Fibroblast of pulmonary artery (primary cell): ENCODE measurements at regions not wholly inside any gene's neighbourhood (a gene's known extent, or its start where the extent isn't known, plus 50 kb on each side); places are given as distances from the start of the nearest gene placed in this dataset.

Source experiments
- DNase-seq: peaks from one replicate; pipeline ENCODE4 v3.0.0-alpha.2; 2010; ENCODE audit warnings: low read depth
- H3K4me3 ChIP-seq: replicated peaks from 2 replicates; pipeline ENCODE4 v1.5.1; 2011; ENCODE audit warnings: low read depth, mild to moderate bottlenecking, control low read depth, low read length, moderate library complexity
- CTCF ChIP-seq: IDR thresholded peaks from 2 replicates; pipeline ENCODE4 v1.5.1; 2011; ENCODE audit warnings: mild to moderate bottlenecking, control low read depth, low read length, inconsistent platforms; ENCODE audit errors: missing control alignments

DNA sequence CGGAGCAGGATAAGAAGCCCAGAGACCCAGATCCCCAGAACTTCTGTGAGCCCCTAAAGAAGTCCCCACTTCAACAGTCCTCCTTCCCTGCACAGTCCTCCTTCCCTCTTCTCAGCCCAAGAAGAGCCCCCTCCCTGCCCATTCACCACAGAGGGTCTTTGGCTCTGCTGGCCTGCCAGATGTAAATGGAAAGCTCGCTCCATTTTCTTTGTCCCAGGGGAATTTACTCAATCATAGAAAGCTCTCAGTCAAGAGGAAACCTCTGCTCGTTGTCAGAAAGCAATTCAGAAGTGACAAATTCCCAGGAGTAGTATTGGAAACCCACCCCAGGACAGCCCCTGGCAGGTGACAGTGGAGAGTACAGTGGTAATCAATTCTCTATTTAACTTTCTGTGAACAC, 105.5 kb upstream of the SMAD3 start:
- TF ChIP-seq CTCF, result no peak
- no peak for DNase-seq
- H3K4me3 ChIP-seq, result no peak overlapping the region

DNA sequence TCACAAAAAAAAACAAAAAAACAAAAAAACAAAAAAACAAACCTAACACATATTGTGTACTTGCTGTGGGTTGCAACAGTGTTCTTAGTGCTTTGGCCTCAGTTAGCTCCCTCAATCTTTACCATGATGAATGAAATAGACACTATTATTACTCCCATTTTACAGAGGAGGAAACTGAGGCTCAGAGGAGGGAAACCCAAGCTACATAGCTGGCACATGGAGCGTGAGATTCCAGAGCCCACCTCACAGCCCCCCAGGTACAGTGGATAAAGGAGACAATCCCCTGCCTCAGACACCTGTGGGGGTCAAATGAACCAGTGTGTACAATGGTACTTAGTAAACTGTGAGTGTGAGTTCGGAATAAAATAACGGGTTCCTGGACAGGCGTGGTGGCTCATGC, 104.9 kb upstream of the SMAD3 start:
- no peak overlapping the region for H3K4me3 ChIP-seq
- TF ChIP-seq CTCF, result no peak
- DNase-seq, result no peak

DNA sequence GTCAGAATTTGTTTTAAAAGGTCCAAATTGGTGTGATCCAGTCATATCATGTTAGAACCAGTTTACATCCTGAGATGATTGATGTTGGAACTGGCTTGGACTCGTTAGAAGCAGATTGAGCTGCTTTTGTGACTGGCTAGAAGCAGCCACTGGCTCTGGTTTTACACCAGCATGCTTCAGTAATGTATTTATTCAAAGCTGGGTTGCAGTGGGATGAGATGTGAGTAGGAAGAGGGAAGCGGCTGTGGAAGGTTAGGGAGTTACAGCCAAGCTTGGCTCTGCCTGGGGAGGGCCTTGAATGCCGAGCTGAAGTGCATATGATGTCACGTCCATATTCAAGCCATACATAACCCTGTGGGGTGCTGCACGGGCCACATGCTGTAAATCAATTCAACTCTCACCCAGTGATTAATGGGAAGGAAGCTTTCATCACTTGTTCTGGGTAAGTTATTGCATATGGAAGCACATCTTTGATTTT, 104.0 kb upstream of the SMAD3 start:
- no peak overlapping the region for H3K4me3 ChIP-seq
- TF ChIP-seq CTCF, result no peak
- DNase-seq, result peak; percentile 29

- no peak overlapping the region for H3K4me3 ChIP-seq
- DNase-seq, result no peak
- no peak for TF ChIP-seq CTCF
Measured at GRCh38 chr15:66961901-66962300, 103.5 kb upstream of the SMAD3 start.

DNA sequence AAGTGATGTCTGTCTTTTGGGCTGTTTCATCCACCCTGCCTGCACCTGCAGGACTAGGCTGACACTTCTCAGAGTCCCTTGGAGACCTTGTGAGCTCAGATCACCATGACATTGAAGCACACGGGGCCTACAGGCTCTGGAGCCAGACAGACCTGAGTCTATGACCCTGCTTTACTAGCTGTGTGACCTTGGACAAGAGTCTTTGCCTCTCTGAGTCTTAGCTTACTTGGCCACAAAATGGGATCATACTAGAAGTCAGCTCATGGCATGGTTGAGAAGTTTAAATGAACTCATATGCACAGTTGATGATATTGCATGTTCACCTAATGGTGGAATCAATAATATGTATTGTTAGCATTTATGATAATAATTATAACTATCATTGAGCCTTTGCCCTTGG, 102.9 kb upstream of the SMAD3 start:
- TF ChIP-seq CTCF, result no peak
- no peak overlapping the region for H3K4me3 ChIP-seq
- DNase-seq, result no peak

DNA sequence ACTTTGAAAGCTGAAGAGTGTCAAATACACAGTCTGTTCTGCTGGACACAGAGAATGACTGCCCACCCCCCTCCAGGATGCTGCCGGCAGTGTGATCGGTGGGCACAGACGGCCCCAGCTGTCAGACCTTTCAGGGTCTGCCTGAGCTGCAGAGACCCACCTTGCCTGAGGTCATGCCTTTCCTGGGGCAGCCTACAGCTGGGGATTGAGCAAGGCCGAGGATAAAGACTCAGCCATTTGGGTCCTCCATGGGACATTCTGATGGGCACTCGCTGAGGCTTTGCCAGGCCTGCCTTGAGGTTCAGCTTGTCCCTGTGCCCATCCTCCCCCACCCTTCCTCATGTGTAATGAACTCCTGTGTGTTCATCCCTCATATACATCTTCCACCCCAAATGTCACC, 102.3 kb upstream of the SMAD3 start:
- no peak for TF ChIP-seq CTCF
- no peak overlapping the region for H3K4me3 ChIP-seq
- DNase-seq, result no peak

GRCh38 chr15:66963710-66964109, 101.7 kb upstream of the SMAD3 start:
- DNase-seq, result no peak
- H3K4me3 ChIP-seq, result no peak overlapping the region
- no peak for TF ChIP-seq CTCF
